Endothelial cell of umbilical vein (primary cell): ENCODE measurements at regions not wholly inside any gene's neighbourhood (a gene's known extent, or its start where the extent isn't known, plus 50 kb on each side); places are given as distances from the start of the nearest gene placed in this dataset.

Experiments
- EZH2 ChIP-seq: IDR thresholded peaks from 2 replicates; pipeline ENCODE4 v1.6.1; 2012; ENCODE audit warnings: borderline replicate concordance, low read depth, mild to moderate bottlenecking, moderate library complexity, low read length, inconsistent platforms; ENCODE audit not compliant: severe bottlenecking
- FOS ChIP-seq: IDR thresholded peaks from 2 replicates; pipeline ENCODE4 v1.6.1; 2011; ENCODE audit warnings: mild to moderate bottlenecking, low read length, moderate library complexity, borderline replicate concordance; ENCODE audit not compliant: insufficient read depth
- MAX ChIP-seq: IDR thresholded peaks from 2 replicates; pipeline ENCODE4 v1.6.1; 2011; ENCODE audit not compliant: insufficient read depth, insufficient read length
- MYC ChIP-seq: IDR thresholded peaks from one replicate; pipeline ENCODE4 v1.6.1; 2011; ENCODE audit warnings: mild to moderate bottlenecking, low read depth, low read length
- POLR2A ChIP-seq: IDR thresholded peaks from 2 replicates; pipeline ENCODE4 v1.6.1; 2012; ENCODE audit warnings: low read depth, mild to moderate bottlenecking, control low read depth, low read length
- POLR2AphosphoS5 ChIP-seq: IDR thresholded peaks from 2 replicates; pipeline ENCODE4 v1.6.1; 2012; ENCODE audit warnings: low read depth, mild to moderate bottlenecking, control low read depth, low read length, moderate library complexity; ENCODE audit not compliant: insufficient read depth
- TF ChIP-seq, protein P1 (sequence below), 2 donors: IDR thresholded peaks; 1 replicate in 1 of 2; 2 replicates in 1 of 2; pipeline ENCODE4 v1.5.1; 2011; ENCODE audit warnings: low read length in 2 of 2, mild to moderate bottlenecking in 2 of 2, moderate library complexity in 2 of 2, control low read depth in 1 of 2, inconsistent platforms in 1 of 2, low read depth in 1 of 2; ENCODE audit not compliant: insufficient read depth in 1 of 2; ENCODE audit errors: extremely low read depth in 1 of 2

GRCh38 chr14:104393199-104393897, 186.2 kb upstream of the C14orf180 start:
- no peak for TF ChIP-seq POLR2A
- TF ChIP-seq, protein P1, sequence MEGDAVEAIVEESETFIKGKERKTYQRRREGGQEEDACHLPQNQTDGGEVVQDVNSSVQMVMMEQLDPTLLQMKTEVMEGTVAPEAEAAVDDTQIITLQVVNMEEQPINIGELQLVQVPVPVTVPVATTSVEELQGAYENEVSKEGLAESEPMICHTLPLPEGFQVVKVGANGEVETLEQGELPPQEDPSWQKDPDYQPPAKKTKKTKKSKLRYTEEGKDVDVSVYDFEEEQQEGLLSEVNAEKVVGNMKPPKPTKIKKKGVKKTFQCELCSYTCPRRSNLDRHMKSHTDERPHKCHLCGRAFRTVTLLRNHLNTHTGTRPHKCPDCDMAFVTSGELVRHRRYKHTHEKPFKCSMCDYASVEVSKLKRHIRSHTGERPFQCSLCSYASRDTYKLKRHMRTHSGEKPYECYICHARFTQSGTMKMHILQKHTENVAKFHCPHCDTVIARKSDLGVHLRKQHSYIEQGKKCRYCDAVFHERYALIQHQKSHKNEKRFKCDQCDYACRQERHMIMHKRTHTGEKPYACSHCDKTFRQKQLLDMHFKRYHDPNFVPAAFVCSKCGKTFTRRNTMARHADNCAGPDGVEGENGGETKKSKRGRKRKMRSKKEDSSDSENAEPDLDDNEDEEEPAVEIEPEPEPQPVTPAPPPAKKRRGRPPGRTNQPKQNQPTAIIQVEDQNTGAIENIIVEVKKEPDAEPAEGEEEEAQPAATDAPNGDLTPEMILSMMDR (IDR thresholded peaks at IDR 0.05; ENCODE audit: extremely low read depth in 1 of 2, insufficient read depth in 1 of 2, low read depth in 1 of 2, low read length in 2 of 2): no peak
- TF ChIP-seq POLR2AphosphoS5: no peak
- no peak for TF ChIP-seq MAX
- TF ChIP-seq EZH2: no peak
- TF ChIP-seq MYC: no peak
- no peak for TF ChIP-seq FOS
